GM21576 (cell line): ENCODE measurements at regions not wholly inside any gene's neighbourhood (a gene's known extent, or its start where the extent isn't known, plus 50 kb on each side); places are given as distances from the start of the nearest gene placed in this dataset.
"Not testable (repeated sequence)": the region's sequence is repeated elsewhere in the genome, so short reads cannot be mapped to it uniquely, and the experiment has no call there.

Experiments
- ATAC-seq: cut with Tn5 transposase; IDR thresholded peaks from one replicate; pipeline ENCODE4 v1.9.1; 2021; ENCODE audit warnings: mild to moderate bottlenecking, moderate library complexity; ENCODE audit not compliant: unreplicated experiment

DNA sequence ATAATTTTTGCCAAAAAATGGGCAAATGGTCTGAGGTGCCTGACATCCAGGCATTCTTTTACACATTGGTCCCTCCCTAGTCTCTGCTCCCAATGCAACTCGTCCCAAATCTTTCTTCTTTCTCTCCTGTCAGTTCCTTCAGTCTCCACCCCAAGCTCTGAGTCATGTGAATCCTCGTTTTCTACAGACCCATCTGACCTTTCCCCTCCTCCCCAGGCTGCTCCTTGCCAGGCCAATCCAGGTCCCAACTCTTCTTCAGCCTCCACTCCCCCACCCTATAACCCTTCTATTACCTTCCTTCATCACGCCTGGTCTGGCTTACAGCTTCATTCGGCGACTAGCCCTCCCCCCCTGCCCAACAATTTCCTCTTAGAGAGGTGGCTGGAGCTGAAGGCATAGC, 55.3 kb downstream of the BBS10 start:
- ATAC-seq, result not testable (repeated sequence)

- ATAC-seq, result not testable (repeated sequence)
These were observed 55.9 kb downstream of the BBS10 start for GRCh38 chr12:76292305-76292704.

DNA sequence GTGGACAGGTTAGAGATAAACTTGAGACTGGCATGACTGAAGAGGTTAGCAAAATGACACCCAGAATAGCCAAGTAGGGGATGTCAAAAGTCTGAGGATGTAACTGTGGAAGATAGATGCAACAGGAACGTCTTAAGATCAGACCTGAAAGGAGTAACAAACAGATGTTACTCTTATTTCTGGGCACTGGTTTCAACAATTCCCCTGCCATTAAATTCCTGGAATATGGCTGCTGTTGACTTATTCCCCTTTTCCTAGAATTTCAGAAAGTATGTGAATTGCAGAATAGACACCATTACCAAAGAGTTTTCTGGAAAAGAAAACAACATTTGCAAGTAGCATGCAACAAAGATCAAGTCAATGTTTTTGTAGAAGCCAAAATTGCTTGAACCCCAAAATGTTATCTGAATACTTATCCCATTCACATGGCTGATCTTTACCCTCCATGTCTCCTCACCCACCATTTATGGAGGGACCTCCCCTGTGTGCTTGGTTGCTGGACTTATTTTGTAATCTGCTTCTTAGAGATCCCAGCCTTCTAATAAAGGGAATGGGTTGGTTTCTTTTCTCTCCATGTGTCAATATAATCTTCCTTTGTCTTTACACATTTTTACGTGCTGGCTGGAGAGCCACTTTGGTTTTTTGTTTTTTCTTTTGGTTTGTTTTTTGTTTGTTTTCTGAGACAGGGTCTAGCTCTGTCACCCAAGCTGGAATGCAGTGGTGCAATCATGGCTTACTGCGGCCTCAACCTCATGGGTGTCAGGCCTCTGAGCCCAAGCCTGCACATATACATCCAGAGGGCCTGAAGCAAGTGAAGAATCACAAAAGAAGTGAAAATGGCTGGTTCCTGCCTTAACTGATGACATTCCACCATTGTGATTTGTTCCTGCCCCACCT, 57.0 kb downstream of the BBS10 start:
- ATAC-seq, result no peak

DNA sequence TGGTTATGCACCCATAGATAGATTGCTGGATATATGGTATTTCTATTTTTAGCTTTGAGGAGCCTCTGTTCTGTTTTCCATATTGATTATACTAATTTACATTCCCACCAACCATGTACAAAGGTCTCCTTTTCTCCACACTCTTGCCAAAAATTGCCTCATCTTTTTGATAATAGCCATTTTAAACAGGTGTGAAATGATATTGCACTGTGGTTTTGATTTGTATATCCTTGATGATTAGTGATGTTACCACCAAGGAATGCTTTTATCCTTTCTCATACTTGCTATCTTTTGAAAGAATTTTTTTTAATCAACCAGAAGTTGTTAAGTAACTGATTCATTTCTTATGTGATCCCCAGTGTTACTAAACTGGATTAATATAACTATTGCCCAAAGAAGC, 60.0 kb downstream of the BBS10 start:
- no peak for ATAC-seq

- ATAC-seq, result no peak
These were observed 63.1 kb downstream of the BBS10 start for GRCh38 chr12:76284816-76285750.

- no peak for ATAC-seq
These were observed 65.5 kb downstream of the BBS10 start for GRCh38 chr12:76282744-76283143.

DNA sequence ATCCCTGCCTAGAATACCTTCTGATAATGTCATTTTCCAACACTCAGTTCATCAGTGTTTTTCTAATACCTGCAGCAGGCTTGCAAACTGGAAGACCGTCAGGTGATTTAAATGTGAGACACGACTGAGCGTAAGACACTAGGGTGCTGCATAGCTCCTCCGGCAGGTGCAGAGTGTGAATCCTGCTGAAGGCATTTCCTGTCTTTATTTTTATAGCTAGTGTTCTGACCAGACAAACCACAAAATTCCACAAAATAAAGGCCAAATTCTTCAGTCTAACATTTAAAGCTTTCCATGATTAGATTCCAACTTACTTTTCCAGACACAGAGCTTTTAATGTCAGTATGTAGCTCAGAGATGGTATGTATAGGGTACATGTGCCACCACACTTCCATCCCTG, 70.7 kb downstream of the BBS10 start:
- ATAC-seq, result no peak

GRCh38 chr12:76276499-76277151, 71.6 kb downstream of the BBS10 start:
- ATAC-seq, result no peak

DNA sequence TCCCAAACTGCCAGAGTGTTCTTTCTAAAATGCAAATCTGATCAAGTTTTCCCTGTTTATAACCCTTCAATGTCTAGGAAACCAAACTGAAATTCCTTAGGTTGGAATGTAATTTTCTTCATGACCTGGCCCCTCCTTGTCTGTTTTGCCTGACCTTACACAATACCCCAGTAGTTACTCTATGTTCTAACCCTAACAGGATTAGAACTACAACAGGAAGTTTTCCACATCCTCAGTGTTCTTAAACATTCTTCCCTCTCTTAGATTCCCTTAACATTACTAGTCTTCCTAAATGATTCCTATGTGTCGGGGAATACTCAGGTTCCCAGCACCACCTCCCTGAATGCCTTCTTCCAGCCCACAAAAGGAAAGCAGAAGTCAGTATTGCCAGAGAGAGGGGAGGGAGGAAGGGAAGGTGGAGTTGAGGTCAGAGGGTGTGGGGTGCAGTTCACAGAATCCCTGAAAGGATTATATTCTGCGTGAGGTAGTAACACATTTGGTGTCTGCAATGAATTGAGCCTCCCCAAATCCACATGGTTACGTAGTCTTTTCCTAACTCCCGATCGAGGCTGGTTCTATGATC, 72.6 kb downstream of the BBS10 start:
- no peak for ATAC-seq

- ATAC-seq, result no peak
These were observed 73.7 kb downstream of the BBS10 start for GRCh38 chr12:76274420-76275083.

DNA sequence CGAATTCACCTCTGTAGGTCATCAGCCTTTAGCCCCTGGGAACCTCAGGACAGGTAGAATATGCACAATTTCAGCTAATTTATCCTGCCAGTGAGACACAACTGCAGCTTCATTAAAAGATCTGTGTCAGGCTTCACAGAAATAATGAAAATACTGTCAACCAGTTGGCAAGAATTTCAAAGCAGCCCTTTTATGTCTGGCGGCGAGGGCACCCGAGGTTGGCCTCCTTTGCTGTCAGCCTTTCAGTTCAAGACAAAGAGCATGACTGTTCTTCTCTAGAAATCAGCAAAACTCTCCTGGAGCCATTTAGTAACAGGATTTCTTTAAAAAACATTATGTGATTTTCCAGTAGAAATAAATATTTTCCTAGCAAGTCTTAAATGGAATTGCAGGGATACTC, 75.9 kb downstream of the BBS10 start:
- ATAC-seq, result no peak

GRCh38 chr12:76270657-76271358, 77.4 kb downstream of the BBS10 start:
- no peak for ATAC-seq

- ATAC-seq, result no peak
These were observed 79.9 kb downstream of the BBS10 start for GRCh38 chr12:76268267-76268666.

DNA sequence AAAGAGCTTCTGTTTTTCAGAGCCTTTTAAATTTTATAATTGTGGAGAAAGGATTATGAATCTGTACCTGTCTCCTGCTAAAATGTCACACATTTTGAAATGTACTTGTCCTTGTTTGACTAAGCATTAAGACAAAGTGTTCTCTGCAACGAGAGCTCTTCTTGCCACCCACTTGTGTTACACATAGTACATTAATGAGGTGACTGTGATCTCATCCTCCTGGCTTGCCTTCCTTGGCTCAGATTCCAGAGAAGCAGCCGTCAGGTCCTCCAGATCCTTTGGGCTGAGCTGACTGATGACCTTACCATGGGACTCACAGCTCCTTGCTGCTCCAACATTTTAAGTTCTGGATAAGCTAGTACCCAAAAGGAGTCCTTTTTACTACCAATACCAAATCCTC, 81.4 kb downstream of the BBS10 start:
- no peak for ATAC-seq

DNA sequence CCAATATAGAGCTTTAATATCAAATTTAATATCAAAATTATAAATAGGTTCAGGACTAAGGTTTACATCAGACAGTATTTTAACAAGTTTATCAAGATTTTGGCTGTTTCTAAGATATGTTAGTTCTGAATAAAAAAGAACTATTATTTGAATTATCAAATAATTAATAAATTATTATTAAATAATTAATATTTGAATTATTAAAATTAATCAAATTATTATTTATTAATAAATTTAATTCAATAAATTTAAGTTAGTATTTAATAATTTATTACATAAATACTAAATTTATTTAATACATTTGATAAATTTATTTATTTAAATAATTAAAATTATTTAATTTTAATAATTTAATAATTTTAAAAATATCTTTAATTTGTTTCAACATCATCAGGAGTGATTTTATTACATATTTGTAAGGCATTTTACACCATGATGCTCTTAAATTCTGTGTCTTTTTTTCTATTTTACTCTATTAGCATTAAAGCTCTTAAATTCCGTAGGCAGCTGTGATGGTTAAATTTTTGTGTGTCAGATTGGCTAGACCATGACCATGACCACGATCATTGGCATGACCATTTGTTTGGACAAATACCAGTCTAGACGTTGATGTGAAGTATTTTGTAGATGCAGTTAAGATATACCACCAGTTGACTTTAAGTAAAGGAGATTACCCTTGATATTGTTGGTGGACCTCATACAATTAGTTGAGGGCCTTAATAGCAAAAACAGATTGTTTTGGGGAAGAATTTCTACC, 82.6 kb downstream of the BBS10 start:
- ATAC-seq, result no peak

DNA sequence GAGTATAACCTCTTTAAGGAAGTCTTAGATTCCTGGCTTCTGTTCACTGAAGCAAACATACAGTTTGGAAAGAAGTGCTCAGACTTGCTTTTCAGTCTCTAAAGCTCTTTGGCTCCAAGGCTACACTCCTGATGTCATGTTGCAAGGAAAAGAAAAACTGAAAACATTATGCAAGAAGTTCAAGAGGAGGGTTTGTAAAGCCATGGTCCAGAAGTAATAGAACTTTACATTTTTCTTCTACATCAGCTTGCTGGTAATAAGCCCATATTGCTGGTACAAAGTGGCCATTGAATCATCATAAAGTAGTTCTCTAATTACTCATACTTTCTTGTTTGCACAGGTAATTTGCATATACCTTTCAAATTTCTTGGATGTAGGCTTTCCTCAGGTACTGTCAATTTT, 83.6 kb downstream of the BBS10 start:
- ATAC-seq, result no peak

- no peak for ATAC-seq
These were observed 84.5 kb downstream of the BBS10 start for GRCh38 chr12:76263696-76264095.

- ATAC-seq, result no peak
These were observed 87.8 kb downstream of the BBS10 start for GRCh38 chr12:76260390-76260748.
